GM20431 (cell line): ENCODE measurements at regions not wholly inside any gene's neighbourhood (a gene's known extent, or its start where the extent isn't known, plus 50 kb on each side); places are given as distances from the start of the nearest gene placed in this dataset.
"Not testable (repeated sequence)": the region's sequence is repeated elsewhere in the genome, so short reads cannot be mapped to it uniquely, and the experiment has no call there.

Experiments
- in situ Hi-C: fragments of 300-500 bp; cut with MseI, MboI; formaldehyde crosslinking; loops from one replicate; pipeline ENCODE4 v1.15.0; 2020; ENCODE audit warnings: low sequenced_read_pairs; ENCODE audit not compliant: unreplicated experiment

DNA sequence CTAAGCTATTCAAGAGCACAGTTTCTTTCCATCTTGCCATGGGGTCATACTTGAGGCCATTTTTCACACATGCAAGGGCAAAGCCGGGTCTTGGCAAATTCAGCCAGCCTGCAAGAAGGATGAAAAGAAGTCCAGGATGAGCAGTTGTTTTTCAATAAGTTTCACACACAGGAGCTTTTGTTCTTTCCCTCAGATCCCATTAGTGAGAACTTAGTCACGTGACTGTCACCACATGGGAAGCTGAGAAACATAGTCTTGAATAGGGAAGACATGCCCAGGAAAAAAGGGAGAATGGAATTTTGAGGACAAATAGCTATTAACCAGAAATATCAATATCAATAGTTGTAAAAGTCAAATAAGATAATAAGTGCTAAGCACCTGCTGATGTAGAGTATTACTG, 137.7 kb downstream of the AHR start:
- in situ Hi-C loops: no loop called here

DNA sequence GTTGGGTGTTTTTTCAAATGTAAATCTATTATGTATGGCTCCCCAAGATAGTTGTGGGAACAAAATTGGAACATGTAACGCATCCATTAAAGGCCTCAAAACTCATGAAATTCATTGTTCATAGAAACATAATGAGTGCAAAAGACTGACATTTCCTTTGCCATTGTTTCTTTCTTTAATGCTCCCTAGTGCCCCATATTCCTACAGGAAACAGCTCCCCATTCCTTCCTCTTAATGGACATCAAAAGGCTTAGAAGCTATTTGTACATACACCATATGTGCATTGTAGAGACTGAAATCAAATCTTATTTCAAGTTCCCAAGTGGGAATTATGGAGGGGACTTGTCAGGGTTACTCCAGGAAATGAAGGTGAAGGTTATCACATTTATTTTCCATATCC, 139.1 kb downstream of the AHR start:
- in situ Hi-C loops: no loop called here

DNA sequence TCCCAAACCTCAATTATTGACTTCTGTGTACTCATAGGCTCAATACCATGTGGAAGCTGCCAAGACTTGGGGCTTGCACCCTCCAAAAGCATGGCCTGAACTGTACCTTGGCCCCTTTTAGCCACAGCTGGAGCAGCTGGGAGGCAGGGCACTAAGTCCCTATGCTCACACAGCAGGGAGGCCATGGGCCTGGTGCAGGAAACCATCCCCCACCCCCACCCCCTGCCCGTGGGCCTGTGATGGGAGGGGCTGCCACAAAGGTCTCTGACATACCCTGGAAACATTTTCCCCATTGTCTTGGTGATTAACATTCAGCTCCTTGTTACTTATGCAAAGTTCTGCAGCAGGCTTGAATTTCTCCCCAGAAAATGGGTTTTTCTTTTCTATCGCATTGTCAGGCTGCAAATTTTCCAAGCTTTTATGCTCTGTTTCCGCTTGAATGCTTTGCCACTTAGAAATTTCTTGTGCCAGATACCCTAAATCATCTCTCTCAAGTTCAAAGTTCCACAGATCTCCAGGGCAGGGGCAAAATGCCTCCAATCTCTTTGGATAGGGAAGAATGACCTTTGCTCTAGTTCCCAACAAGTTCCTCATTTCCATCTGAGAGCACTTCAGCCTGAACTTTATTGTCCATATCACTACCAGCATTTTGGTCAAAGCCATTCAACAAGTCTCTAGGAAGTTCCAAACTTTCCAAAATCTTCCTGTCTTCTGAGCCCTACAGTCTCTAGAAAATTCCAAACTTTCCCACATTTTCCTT, 141.8 kb downstream of the AHR start:
- in situ Hi-C loops: not testable (repeated sequence)

DNA sequence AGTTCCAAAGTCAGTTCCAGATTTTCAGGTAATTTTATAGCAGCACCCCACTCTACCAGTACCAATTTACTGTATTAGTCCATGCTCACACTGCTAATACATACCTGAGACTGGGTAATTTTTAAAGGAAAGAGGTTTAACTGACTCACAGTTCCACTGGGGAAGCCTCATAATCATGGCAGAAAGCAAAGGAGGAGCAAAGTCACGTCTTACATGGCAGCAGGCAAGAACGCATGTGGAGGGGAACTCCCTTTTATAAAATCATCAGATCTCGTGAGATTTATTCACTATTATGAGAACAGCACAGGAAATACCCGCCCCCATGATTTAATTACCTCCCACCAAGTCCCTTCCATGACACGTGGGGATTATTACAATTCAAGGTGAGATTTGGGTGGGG, 142.4 kb downstream of the AHR start:
- in situ Hi-C loops: no loop called here

DNA sequence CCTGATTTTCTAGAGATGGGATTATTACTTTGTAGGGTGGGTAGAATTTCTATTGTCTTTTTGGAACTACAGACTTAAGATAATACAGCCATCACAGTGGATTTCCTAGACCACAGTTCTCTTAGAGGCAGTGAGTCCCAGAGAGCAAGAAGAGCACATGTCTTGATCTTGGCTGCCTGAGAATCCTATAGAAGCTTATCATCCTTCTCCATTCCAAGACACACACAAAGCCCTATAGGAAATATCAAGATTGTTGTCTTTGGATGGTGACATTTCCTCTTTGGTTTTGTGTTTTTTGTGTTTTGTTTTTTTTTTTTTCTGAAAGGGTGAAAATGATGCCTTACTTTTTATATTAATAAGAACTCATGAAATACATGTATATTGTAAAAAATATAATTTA, 143.1 kb downstream of the AHR start:
- in situ Hi-C loops: no loop called here

DNA sequence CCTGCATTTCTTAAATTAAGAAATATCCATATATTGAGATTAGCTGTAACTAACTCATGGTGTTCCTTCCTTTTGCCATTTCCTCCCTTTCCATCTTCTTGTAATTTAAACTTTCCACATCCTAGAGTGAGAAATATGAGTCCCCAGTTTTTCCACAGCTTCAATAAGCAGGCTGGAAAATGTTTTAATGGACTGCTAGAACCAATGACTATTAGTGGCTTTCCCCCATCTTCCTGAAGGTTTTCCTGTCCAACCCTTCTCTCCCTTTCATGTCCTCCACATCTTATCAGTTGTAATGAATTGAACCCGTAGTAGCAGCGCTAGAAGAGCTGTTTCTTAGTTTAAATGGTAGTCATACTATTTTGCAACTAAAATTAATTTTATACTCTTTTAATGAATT, 145.7 kb downstream of the AHR start:
- in situ Hi-C loops: no loop called here

DNA sequence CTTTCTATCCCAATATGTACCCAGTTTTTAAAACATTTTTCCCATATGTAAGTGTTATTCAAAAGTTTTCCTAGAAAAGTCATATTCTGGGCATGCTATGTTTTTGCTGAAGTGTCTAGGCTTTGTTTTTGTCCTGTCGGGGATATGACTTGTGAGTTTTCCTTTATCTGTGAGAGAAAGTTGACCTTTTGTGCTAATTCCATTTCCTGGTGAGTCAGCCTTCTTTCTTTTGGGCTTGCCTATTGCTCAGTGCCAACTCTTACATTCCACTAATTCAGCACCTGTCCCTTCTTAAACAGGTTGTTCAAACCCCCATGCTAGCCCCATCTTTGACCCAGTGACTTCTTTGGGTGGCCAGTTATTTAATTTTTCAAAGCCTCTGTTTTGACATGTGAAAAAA, 146.2 kb downstream of the AHR start:
- in situ Hi-C loops: no loop called here

DNA sequence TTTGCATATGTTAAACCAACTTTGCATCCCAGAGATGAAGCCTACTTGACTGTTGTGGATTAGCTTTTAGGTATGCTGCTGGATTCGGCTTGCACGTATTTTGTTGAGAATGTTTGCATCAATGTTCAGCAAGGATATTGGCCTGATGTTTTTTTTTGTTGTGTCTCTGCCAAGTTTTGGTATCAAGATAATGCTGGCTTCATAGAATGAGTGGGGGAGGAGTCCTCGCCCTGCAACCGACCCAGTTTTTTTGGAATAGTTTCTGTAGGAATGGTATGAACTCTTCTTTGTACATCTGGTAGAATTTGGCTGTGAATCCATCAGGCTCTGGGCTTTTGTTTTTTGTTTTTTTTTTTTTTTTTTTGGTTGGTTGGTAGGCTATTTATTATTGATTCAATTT, 147.9 kb downstream of the AHR start:
- in situ Hi-C loops: no loop called here

DNA sequence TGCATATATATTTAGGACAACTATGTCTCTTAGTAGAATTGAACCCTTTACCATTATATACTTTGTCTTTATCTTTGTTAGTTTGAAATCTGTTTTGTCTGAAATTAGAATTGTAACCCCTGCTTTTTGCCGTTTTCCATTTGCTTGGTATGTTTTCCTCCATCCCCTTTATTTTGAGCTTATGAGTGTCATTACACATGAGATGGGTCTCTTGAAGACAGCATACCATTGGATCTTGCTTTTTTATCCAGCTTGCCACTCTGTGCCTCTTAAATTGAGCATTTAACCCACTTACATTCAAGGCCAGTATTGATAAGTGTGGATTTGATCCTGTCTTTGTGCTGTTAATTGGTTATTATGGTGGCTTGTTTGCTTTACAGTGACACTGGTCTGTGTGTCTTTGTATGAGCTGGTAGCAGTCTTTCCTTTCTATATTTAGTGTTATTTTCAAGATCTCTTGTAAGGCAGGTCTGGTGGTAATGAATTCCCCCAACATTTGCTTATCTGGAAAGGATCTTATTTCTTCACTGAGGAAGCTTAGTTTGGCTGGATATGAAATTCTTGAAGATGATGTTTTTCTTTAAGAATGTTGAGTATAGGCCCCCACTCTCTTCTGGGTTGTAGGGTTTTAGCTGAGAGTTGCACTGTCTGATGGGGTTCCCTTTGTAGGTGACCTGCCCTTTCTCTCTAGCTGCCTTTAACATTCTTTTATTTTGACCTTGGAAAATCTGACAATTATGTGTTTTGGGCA, 149.5 kb downstream of the AHR start:
- in situ Hi-C loops: no loop called here

DNA sequence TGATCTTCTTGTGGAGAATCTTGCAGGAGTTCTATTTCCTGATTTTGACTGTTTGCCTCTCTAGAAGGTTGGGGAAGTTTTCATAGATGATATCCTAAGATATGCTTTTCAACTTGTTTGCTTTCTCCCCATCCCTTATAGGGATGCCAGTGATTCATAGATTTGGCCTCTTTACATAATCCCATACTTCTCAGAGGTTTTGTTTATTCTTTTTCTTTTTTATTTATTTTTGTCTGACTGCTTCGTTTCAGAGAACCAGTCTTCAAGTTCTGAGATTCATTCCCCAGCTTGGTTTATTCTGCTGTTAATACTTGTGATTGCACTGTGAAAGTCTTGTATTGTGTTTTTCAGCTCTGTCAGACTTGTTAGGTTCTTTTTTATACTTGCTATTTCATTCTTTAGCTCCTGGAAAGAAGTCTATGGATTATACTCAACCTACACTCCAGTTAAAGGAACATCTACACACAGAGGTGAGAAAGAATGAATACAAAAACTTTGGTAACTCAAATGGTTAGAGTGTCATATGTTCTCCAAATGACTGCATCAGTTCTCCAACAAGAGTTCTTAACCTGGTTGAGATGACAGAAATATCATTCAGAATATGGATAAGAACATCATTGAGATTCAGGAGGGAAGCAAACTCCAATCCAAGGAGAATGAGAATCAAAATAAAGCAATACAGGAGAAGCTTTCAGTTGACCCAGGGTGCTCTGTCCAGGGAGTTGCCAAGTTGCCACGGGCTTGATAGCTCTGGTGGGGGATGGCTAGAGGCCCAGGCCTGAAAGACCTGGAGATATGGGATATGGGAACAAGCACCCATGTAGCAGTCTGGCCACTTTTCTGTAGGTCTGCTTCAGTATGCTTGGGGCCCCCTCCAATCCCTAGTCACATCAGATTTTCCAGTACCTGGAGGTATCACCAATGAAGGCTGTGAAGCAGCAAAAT, 150.3 kb downstream of the AHR start:
- in situ Hi-C loops: no loop called here

DNA sequence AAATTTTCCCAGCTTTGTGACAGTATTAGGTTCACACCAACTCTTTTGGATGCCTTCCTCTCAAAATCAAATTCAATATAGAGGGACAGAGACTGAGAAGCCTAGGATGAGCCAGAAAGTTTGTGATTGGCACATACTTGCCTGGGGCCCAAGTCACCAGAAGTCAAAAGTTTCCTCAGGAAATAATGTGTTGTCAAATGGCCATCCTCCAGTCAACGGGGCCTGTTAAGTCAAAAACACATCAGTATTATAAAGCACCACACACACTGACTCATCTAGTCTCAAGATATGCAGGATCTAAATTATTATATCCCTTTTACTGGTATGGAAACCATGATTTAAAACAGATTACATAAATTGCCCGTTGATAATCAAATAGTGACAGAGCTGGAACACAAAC, 158.1 kb downstream of the AHR start:
- in situ Hi-C loops: no loop called here

DNA sequence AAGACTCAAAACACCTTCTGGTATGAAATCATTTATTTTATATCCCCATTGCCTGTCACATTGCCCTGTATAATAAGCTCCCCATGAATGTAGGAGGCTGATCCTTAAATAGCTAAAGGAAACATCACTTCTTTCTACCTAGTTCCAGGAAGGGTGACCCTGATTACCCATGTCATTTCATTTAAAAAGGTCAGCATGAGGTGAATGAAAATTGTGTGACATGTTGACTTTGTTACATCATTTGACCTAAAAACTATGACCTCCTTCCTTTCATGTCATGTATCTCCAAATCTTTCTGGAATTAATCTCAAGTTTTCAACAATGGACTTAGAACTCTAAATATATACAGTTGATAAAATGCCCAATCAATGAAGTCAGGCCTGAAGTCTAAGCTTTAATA, 161.5 kb downstream of the AHR start:
- in situ Hi-C loops: no loop called here

DNA sequence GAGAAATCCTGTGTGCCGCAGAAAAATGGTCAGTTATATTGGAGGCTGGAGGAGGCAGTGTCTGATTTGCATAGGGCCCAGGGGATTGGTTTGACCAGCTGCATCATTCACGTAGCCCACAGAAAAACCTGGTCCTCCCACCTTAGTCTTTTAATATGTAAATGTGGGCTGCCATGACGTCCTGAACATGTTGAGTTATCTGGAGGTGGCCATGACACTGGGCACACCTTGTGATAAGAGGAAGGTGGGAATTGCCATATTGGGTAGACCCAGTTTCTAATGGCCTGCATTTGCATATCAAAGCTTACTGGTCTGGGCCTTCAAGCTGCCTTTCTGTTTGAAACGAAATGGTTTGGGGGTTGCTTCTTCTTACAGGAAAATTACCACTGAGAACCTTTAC, 162.2 kb downstream of the AHR start:
- in situ Hi-C loops: no loop called here

DNA sequence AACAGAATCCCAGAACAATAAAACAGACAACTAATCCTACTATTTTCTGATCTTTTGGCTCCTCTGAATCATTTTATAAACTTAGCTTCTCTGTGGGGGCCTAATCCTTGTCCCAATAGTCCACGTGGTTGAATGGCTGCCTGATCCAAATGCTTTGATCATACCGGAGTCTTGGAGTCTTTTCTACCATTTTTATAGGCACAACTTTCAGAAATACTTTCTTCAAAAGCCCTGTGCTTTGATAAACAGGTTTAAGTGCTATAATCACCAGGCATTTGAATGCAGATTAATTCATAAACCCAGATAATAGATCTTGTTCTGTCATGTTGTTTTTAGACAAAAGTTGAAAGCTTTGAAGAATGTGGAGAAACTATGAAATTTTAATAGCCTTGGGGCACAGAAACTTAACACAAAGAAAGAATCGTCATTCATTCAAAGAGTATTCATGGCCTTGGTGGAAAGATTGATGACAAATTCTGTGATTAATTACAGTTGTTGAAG, 163.7 kb downstream of the AHR start:
- in situ Hi-C loops: no loop called here

DNA sequence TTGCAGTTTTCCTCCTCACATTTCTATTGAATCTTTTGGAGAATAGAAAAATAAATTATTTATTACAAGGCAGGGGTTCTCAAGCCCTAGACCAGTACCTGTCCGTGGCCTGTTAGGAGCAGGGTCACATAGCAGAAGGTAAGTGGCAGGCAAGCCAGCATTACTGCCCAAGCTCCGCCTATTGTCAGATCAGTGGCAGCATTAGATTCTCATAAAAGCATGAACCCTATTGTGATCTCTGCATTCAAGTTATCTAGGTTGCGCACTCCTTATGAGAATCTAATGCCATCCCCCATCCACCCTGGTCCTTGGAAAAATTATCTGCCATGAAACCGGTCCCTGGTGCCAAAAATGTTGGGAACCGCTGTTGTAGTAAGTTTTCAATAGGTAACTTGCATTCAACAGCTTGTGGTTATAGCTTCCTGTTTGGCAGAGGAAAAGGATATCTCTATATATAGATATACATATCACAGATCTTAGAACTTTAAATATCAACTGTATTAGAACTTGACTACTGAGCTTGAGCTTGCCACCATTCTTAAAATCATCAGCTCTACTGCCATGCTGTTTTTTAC, 165.1 kb downstream of the AHR start:
- in situ Hi-C loops: no loop called here

DNA sequence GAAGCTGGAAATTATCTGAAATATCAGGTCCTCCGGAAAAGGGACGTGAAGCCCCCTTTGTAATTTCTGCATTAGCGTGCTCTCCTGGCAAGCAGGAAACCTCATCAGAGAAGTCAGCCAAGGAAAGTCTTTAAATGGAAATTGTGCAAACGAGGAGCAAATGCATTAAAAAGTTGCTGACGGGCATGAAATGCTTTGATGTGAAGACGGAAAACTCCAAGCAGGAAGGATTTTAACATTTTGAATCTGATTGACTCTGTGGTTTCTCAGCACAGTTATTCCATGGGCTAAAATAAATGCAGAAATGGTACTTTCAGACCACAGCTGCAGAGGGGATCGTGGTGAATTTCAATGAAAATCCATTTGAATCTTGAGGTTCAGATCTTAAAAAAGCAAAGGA, 167.8 kb downstream of the AHR start:
- in situ Hi-C loops: no loop called here

DNA sequence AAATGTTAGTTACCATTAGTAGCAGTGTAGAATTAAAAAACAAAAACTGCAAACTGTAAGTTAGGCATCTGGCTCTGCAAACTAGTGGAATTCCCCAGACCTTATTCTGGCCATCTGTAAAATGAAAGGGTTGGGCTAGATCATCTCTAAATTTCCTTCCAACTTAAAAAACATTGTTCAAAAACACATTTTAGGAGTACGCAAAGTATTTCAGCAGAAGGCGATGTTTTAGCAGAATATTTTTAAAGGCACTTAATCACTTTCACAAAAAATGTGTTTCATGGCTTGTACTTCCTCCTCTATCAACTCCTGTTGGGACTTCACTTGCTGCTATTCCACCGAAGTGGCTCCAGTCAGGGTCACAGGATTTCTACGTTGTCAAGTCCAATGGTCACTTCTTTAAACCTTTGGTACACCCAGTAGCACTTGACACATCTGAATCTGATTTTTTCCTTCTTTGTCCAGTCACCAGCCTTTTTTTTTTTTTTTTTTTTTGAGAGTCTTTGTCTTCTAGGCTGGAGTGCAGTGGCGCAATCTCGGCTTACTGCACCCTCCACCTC, 169.0 kb downstream of the AHR start:
- in situ Hi-C loops: no loop called here

DNA sequence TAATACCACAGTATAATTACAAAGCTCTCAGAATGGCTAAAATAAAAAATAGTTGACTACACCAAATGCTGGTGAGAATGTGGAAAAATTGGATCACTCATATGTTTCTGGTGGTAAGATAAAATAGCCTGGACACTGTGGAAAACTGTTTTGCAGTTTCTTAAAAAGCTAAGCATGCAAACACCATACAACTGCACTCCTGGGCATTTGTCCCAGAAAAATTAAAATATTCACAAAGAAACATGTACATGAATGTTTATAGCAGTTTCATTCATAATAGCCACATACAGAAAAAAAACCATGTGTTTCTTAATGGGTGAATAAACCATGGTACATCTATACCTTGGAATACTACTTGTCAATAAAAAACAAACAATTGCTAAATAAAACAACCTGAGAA, 172.9 kb downstream of the AHR start:
- in situ Hi-C loops: no loop called here

DNA sequence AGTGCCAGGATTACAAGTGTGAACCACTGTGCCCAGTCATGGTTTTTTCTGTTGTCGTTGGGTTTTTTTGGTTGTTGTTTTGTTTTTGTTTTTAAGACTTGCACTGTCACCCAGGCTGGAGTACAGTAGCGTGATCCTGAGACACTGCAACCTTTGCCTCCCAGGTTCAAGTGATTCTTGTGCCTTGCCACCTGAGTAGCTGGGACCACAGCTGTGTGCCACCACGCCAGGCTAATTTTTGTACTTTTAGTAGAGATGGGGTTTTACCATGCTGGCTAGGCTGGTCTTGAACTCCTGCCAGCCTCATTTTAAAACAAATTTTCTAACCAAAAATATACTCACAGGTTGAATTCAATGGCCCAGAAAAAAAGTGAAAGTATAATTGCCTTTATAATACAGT, 174.1 kb downstream of the AHR start:
- in situ Hi-C loops: no loop called here

DNA sequence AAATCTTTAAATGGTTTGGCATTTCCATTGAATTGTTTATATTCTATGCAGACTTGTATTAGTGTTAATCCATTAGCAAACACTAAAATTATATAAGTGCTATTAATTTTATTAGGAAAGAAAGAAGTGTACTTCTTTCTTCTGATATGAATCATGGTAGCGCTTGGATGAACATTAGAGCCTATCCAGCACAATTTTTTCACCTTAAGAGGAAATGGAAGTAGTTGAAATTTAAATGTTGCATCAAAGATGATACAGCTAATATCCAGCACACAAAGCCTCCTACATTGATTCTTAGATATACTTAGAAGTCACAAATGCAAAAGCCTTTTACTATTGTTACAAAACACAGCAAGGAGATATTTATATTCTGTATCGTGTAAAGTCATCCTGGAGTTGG, 174.5 kb downstream of the AHR start:
- in situ Hi-C loops: no loop called here
